HG03520 (cell line): ENCODE measurements at regions not wholly inside any gene's neighbourhood (a gene's known extent, or its start where the extent isn't known, plus 50 kb on each side); places are given as distances from the start of the nearest gene placed in this dataset.
"Not testable (repeated sequence)": the region's sequence is repeated elsewhere in the genome, so short reads cannot be mapped to it uniquely, and the experiment has no call there.

ENCODE experiments used
- ATAC-seq: cut with Tn5 transposase; IDR thresholded peaks from one replicate; pipeline ENCODE4 v1.9.1; 2021; ENCODE audit warnings: mild to moderate bottlenecking, moderate library complexity; ENCODE audit not compliant: unreplicated experiment

GRCh38 chr5:163938595-163938994, 433.2 kb downstream of the MAT2B start:
- ATAC-seq = no peak

GRCh38 chr5:163941079-163941478, 435.7 kb downstream of the MAT2B start:
- peak; percentile 37 for ATAC-seq

GRCh38 chr5:163943546-163943945, 438.1 kb downstream of the MAT2B start:
- ATAC-seq = no peak

GRCh38 chr5:163944738-163945137, 439.3 kb downstream of the MAT2B start:
- no peak for ATAC-seq

GRCh38 chr5:163947848-163948666, 442.6 kb downstream of the MAT2B start:
- no peak for ATAC-seq

GRCh38 chr5:163950248-163950647, 444.8 kb downstream of the MAT2B start:
- no peak for ATAC-seq

- ATAC-seq = no peak
These were observed 445.6 kb downstream of the MAT2B start for GRCh38 chr5:163951069-163951468.

GRCh38 chr5:163953901-163954300, 448.5 kb downstream of the MAT2B start:
- ATAC-seq = no peak

- not testable (repeated sequence) for ATAC-seq
These were observed 455.8 kb downstream of the MAT2B start for GRCh38 chr5:163961230-163961629.

GRCh38 chr5:163963881-163964280, 458.5 kb downstream of the MAT2B start:
- no peak for ATAC-seq

- ATAC-seq = no peak
These were observed 459.3 kb downstream of the MAT2B start for GRCh38 chr5:163964671-163965070.

GRCh38 chr5:163967268-163967667, 461.8 kb downstream of the MAT2B start:
- ATAC-seq = no peak

- ATAC-seq = no peak
These were observed 463.2 kb downstream of the MAT2B start for GRCh38 chr5:163968651-163969050.

GRCh38 chr5:163976696-163977095, 471.3 kb downstream of the MAT2B start:
- no peak for ATAC-seq

GRCh38 chr5:163978897-163979296, 473.5 kb downstream of the MAT2B start:
- ATAC-seq = peak; percentile 81

GRCh38 chr5:163988566-163988965, 483.1 kb downstream of the MAT2B start:
- no peak for ATAC-seq

- ATAC-seq = no peak
These were observed 487.7 kb downstream of the MAT2B start for GRCh38 chr5:163993126-163993525.

- no peak for ATAC-seq
These were observed 489.8 kb downstream of the MAT2B start for GRCh38 chr5:163995206-163995605.

GRCh38 chr5:163997965-163998364, 492.5 kb downstream of the MAT2B start:
- no peak for ATAC-seq

- no peak for ATAC-seq
These were observed 494.8 kb downstream of the MAT2B start for GRCh38 chr5:164000241-164000640.

- no peak for ATAC-seq
These were observed 495.4 kb downstream of the MAT2B start for GRCh38 chr5:164000819-164001218.

GRCh38 chr5:164002214-164002613, 496.8 kb downstream of the MAT2B start:
- ATAC-seq = no peak

GRCh38 chr5:164002628-164003027, 497.2 kb downstream of the MAT2B start:
- peak; percentile 62 for ATAC-seq
